Right ventricle myocardium inferior (tissue), 1 donor: ENCODE measurements at regions not wholly inside any gene's neighbourhood (a gene's known extent, or its start where the extent isn't known, plus 50 kb on each side); places are given as distances from the start of the nearest gene placed in this dataset.
"Not testable (repeated sequence)": the region's sequence is repeated elsewhere in the genome, so short reads cannot be mapped to it uniquely, and the experiment has no call there.

Source experiments
- ATAC-seq: fragments of 200-7000 bp; cut with Tn5 transposase; one replicate; pipeline ENCODE4 v1.9.1; 2020; ENCODE audit warnings: mild to moderate bottlenecking, moderate library complexity
- DNase-seq: peaks from one replicate; pipeline ENCODE4 v3.0.0; 2021; ENCODE audit errors: missing footprints
- intact Hi-C: fragments of 100-400 bp; cut with DNase I; formaldehyde crosslinking; loops from one replicate; pipeline ENCODE4 v1.11.0; 2022
- donor health status: DM: no; HTN: yes; CAD: no; lungs with severe emphysema.

DNA sequence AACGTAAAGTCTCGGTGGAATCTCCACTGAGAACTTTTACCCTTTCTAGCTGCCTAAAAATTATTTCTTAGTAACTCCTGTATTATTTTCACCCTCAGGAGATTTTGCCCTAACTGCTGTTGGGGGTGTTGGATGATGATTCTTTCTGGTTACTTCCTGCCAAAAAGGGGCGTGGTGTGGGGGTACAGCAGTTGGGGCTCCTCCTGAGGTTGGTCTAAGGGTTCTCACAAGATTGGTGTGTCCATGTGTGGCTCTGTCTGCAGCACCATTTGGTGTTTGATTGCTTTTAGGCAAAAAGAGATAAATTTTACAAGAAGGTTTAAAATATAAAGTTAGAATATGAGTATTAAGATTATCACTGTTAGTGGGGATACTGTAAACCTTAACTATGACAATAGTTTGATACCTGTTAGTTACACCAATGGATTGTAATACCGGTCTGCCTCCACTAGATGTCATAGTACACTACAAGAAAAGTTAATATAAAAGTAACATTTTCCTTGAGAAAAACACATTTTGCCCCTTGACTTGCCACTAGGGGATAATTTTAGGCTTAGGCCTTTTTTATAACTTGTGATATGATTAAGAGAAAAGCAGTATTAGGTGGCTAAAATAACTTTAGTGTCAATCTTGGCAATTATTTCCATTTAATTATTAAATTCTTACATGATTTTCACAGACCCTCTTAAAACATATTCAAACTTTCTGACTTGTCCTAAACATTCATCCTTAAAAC is 928.7 kb downstream of the IPMK start:
- ATAC-seq = no peak
- intact Hi-C loops = loop anchor here (10.0 kb wide), 1 partner anchor 726 kb away; no protein-coding TSS in a partner anchor
- no peak for DNase-seq

DNA sequence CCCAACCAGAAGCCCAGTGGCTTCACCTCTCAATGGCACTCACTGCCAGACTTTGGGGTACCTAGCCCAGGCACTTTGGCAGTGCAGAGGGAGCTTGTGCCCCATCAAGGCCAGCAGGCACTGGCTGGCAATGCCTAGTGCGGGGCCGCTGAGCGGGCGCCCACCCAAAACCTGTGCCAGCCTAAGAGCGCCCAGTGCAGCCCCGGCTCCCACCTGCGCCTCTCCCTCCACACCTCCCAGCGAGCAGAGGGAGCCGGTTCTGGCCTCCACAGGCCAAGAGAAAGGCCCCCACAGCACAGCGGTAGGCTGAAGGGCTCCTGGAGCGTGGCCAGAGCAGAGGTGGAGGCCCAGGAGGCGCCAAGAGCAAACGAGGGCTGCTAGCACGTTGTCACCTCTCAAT is 930.8 kb downstream of the IPMK start:
- no peak for DNase-seq
- no peak for ATAC-seq
- intact Hi-C loops = loop anchor here (10.0 kb wide), 1 partner anchor 728 kb away; no protein-coding TSS in a partner anchor

DNA sequence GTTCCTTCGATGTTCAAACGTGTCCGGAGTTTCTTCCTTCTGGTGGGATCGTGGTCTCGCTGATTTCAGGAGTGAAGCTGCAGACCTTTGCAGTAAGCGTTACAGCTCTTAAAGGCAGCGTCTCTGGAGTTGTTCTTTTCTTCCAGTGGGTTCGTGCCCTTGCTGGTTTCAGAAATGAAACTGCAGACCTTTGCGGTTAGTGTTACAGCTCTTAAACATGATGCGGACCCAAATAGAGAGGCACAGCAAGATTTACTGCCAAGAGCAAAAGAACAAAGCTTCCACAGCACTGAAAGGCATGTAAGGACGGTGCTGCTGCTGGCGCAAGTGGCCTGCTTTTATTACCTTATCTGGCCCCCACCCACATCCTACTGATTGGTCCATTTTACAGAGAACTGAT is 931.4 kb downstream of the IPMK start:
- ATAC-seq (no peak), DNase-seq (no peak)
- intact Hi-C loops = loop anchor here (10.0 kb wide), 1 partner anchor 728 kb away; no protein-coding TSS in a partner anchor

DNA sequence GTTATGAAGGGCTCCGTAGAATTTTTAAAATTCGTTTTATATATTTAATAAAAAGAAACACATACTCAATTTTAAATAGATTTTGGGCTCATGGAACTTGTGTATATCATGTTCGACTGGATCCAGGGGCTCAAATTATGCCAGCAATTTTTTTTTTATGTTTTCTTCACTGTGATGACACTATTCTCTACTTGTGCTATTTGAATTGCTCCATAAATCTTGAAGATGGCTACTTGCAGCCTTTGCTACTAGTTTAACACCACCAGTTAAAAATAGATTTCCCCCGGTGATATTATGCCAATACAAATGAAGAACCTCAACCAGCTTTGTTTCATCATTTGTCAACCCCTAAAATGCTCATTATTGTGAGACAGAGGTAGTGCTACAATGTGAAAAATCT is 933.2 kb downstream of the IPMK start:
- DNase-seq = no peak
- intact Hi-C loops = loop anchor here (10.0 kb wide), 1 partner anchor 730 kb away; no protein-coding TSS in a partner anchor
- ATAC-seq = no peak

DNA sequence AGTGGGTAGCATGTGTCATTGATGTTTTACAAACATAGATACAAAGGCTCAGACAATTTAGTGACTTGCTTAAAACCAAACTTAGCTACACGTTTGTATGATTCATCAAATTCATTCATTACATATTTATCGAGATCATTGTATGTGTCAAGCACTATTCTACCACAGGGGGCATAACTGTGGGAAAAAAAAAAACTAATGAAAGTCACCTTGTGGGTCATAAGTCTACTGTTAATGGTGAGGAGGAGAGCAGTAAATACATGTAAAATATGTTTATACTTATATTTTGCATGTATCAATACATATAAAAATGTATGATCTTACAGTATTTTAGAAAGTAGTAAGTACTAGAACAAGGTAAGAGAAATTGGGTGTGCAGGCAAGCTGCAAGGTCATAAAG is 933.8 kb downstream of the IPMK start:
- intact Hi-C loops = loop anchor here (10.0 kb wide), 1 partner anchor 731 kb away; no protein-coding TSS in a partner anchor
- DNase-seq (no peak), ATAC-seq (no peak)

DNA sequence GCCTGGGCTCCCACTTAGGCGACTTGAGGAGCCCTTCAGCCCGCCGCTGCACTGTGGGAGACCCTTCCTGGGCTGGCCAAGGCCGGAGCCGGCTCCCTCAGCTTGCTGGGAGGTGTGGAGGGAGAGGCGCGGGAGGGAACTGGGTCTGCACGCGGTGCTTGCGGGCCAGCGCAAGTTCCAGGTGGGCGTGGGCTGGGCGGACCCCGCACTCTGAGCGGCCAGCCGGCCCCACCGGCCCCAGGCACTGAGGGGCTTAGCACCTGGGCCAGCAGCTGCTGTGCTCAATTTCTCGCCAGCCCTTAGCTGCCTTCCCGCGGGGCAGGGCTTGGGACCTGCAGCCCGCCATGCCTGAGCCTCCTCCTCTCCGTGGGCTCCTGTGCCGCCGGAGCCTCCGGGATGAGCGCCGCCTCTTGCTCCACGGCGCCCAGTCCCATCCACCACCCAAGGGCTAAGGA is 946.3 kb downstream of the IPMK start:
- DNase-seq = peak; percentile 53
- ATAC-seq, intact Hi-C loops: not testable (repeated sequence)

DNA sequence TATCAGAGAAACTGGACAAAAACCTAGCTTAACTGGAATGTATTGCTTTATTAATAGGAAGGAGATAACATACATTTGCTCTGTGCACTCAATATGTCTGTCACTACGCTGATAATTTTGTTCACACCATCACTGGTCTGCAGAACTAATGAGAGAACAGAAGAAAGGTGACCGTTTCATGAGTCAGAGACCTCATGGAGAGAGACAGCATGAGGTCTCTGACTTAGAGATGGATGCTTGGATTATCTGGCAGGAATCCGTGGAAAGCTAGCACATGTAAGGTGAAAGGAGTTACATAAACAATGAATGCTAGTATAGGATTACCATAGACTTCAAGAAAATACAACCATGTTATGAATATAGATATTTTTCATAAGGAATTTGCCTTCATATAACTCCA is 947.3 kb downstream of the IPMK start:
- intact Hi-C loops = no loop called here
- DNase-seq = no peak
- no peak for ATAC-seq

DNA sequence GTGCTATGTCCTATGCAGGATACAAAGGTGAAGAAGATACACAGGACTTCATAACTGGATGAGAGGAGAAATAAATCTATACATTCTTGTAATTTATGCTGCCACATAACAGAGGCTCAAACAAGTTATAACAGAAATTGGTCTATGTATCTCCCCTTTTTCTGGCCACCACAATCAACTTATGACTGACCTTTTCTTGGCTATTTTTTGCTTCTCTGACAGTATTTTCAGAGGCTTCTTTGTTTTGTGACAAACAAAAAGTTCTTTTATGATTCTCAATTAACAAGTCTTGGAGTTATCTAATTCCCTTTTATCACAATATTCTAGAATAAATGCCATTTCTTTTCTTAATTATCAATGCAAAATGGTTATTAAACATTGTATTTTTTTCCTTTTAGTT is 953.0 kb upstream of the ZWINT start:
- intact Hi-C loops = no loop called here
- ATAC-seq (no peak), DNase-seq (no peak)

DNA sequence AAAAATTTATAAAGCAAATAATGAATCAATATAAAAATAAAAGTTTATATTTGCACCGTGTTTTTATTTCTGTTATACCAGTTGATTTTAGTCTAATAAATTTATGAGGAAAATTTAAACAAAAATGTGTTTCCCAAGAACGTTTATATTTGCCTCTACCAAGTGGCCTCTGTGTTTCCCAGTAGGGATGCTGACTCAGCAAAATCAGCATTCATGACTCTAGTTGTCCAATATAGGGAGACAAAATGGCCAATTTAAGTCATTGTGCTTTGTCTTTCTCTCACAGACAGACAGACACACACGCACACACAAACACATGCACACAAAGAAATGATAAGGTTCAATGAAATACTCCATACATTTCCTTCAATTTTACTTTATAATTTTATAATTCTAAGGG is 942.5 kb upstream of the ZWINT start:
- DNase-seq (no peak), ATAC-seq (no peak)
- intact Hi-C loops = no loop called here

DNA sequence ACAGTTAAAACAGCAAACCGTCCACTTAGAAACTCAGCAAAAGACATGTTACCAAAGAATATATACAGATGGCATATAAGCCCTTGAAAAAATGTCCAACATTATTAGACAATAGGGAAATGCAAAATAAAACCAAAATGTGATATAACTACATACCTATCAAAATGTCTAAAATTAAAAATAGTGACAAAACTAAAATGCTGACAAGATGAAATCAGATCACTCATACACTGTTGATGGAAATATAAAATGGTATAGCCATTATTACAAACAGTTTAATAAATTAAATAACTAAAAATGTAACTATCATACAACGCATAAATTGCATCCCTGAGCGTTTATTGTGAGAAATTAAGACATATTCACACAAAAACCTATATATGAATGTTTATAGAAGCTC is 939.7 kb upstream of the ZWINT start:
- DNase-seq = no peak
- no peak for ATAC-seq
- intact Hi-C loops = no loop called here

DNA sequence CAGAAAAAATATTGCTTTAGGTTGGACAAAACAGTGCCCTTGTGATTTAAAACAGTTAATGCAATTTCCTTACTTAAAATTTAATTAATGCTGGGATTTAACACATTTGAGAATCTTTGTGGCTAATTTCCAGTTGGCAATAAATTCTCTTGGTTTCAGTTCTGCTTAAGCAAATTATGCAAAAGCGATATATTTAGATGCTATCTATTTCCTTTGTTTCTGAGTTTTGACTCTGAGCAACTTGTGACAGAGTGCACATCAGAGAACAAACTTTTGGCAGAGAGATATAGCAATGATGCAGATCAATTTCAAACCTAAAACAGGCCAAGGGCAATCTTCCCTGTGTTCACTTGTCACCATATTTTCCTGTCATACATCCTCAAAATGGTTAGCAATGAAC is 933.6 kb upstream of the ZWINT start:
- DNase-seq = no peak
- intact Hi-C loops = no loop called here
- ATAC-seq = no peak

DNA sequence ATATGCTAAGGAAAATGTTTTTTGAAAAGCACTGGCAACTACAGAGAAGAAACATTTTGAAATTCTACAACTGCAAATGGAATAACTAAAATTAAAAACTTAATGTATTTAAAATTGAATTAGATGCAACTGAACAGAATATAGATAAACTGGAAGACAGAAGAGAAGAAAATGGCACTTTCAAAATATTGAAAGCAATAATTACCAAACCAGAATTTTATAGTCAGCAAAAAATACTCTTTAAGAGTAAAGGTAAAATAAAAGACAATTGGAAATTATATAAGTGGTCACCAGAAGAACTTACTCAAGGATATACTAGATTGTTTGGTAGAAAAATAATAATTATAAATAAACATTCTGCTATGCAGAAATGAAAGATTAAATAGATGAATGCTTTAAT is 927.7 kb upstream of the ZWINT start:
- ATAC-seq = no peak
- DNase-seq = no peak
- intact Hi-C loops = no loop called here

DNA sequence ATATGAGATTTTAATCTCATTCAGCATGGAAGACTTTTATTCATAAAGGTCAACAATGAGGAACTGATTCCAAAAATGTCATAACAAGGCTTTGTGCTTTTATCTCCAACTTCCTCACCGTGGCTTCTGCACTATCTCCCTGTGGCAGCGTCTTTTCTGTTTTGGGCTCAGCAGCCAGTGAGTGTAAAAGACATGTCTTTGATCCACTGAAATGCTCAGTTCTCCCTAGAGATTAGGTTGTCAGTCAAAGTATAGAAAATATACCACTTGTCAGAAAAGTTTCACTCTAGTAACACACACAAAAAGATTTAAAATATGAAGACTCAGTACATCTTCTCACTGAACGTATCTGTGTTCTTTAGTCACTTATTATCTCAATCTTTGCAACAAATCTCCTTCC is 901.8 kb upstream of the ZWINT start:
- ATAC-seq (no peak), DNase-seq (no peak)
- intact Hi-C loops = no loop called here

DNA sequence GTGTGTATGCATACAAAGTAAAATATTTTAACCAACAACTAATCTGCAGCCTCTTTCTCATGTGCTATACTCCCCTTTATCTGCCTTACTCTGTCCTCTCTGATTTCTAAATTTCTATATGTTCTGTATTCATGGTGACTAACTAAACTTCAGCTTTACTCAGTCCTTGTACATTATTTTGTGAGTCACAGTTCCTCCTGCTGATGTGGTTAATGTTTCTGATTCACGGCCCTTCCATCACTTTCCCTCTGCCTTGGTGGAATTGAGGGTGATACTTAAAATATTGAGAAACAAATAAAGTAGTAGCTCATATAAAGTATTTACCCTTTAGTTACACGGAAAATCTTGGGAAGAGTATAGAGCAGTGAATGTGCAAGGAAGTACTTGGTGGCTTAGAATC is 899.1 kb upstream of the ZWINT start:
- intact Hi-C loops = no loop called here
- ATAC-seq (no peak), DNase-seq (no peak)

DNA sequence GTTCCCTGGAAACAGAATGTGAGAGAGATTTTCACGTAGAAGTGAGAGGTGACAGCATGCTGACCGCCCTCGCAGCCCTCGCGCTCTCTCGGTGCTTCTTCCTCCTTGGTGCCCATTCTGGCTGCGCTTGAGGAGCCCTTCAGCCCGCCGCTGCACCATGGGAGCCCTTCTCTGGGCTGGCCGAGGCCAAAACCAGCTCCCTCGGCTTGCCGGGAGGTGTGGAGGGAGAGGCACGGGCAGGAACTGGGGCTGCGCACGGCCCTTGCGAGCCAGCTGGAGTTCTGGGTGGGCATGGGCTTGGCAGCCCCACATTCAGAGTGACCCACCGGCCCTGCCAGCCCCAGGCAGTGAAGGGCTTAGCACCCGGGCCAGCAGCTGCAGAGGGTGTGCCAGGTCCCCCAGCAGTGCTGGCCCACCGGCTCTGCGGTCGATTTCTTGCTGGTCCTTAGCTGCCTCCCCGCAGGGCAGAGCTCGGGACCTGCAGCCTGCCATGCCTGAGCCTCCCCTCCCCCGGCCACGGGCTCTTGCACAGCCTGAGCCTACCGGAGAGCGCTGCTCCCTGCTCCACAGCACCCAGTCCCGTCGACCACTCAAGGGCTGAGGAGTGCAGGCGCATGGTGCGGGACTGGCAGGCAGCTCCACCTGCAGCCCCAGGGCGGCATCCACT is 888.7 kb upstream of the ZWINT start:
- intact Hi-C loops = no loop called here
- DNase-seq (no peak), ATAC-seq (no peak)

DNA sequence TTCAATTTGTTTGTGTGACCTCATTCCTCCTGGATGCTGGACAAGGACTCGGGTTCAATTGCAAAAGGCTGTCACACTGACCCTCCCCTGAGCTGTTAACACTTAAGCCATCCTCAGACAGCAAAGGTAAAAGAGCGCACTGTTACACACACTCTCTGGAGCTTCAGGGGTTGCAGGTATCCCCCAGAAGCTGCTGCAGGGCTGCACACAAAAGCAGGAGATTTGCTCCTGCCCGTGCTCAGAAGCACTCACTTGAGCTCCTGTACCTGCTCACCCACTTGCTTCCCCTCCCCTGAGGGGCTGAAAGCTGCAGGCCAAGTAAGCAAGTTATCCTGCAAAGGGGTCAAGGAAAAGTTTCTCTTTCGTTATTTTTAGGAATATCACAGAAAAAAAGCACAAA is 886.2 kb upstream of the ZWINT start:
- ATAC-seq = no peak
- no peak for DNase-seq
- intact Hi-C loops = no loop called here

DNA sequence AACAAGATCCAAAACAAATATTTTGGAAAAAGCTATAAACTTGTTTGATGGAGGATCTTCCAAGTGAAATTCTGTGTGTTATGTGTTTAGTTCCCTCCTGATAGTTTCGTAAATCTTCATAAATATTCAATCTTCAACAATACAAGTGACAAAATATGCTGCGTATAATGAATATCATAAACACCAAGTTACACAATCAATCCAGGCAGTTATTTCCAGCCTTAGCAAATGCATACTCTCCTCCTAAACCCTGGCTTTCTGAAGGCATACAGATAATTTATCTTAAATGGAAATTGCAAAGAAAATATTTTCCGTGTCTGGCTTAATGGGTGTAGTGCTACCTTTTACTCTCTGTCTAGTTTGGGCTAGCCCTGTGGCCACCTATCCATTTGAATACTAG is 864.9 kb upstream of the ZWINT start:
- no peak for ATAC-seq
- no peak for DNase-seq
- intact Hi-C loops = no loop called here

DNA sequence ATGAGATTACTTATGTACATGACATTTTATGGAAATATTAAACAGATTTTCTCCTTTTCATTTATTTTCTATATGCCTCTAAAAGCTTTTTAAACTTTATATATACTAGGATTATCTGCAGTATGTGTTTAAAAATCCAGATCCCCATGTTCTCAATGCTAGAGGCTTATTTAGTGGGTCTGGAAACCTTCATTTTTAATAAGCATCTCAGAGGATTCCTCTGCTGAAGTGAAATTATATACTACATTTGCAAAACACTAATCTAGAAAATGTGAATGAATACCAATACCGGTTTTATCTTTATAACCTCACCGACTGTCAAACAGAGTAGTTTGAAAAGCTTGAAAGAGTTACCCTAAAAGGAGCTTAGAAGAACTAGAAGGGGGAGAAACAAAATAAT is 863.8 kb upstream of the ZWINT start:
- ATAC-seq (no peak), DNase-seq (no peak)
- intact Hi-C loops = no loop called here

DNA sequence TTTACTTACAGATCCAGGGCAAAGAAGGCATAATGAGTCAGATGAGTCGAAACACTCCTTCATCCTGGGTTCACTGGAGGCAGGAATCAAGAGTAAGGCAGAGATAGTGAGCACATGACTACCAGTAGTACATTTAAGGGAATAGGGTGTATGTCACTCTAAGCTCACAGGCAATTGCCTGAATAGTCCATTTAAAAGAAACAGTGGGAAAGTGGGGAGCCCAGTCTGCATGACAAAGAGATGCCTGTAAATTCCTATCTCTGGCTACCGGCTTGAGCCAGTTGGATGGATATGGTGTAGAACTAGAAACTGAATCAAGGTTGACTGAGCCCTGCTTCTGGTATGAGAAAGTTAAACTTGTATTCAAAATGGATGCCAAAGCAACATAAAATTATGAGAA is 861.5 kb upstream of the ZWINT start:
- intact Hi-C loops = no loop called here
- DNase-seq = no peak
- ATAC-seq = no peak

DNA sequence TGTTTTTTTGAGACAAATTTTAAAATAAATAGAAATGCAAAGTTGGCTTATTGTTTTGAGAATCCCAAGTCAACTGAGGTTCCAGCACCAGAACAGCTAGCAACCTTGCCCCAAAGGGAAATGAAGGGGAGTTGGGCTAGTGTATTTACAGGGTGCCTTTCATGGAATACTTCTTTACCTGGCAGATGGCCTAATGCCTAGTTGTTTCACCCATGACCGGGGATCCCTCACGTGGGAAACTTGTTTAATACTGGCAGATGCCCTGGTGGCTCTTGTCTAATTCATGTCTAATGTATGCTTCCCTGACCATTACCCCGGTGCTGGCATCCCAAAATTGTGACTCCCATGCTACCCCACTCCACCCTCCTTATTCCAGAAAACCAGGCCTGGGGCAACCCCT is 861.1 kb upstream of the ZWINT start:
- ATAC-seq = no peak

More for the DNA sequence above, 861.1 kb upstream of the ZWINT start:
- no peak for DNase-seq
- intact Hi-C loops = no loop called here
